ENCODE measurements at regions not wholly inside any gene's neighbourhood (a gene's known extent, or its start where the extent isn't known, plus 50 kb on each side); places are given as distances from the start of the nearest gene placed in this dataset.

- Histone ChIP-seq H3K9me1 (ENCODE audit: control insufficient read depth, extremely low read depth, insufficient read depth, low read length) (no peaks in the 10 kb centered on the region), H2AFZ (ENCODE audit: control insufficient read depth, low read length) (no peak overlapping the region), H4K20me1 (ENCODE audit: control insufficient read depth, extremely low read depth, insufficient read depth, low read length) (no peaks in the 10 kb centered on the region), H3K36me3 (ENCODE audit: control insufficient read depth in 2 of 2, extremely low read depth in 1 of 2, insufficient read depth in 2 of 2, low read length in 2 of 2) (no peaks in the 10 kb centered on the region), H3K9me3 (ENCODE audit: control insufficient read depth, low read depth, low read length) (no peaks in the 10 kb centered on the region), H3K27me3 (ENCODE audit: control insufficient read depth, extremely low read depth, insufficient read depth, low read length) (peaks cover 3% of the 10 kb centered on the region), H3K4me3 (ENCODE audit: control insufficient read depth in 2 of 3, extremely low read depth in 1 of 3, insufficient read depth in 2 of 3, low read depth in 1 of 3, low read length in 3 of 3) (no peak overlapping the region), H3K9ac (ENCODE audit: control insufficient read depth, extremely low read depth, insufficient read depth, low read length) (no peak overlapping the region), H3K4me2 (ENCODE audit: control insufficient read depth, extremely low read depth, insufficient read depth, low read depth, low read length) (no peak overlapping the region), H3K27ac (ENCODE audit: control insufficient read depth, insufficient read depth, low read length) (no peak overlapping the region), H3K4me1 (ENCODE audit: control insufficient read depth, extremely low read depth, insufficient read depth, low read length) (no peaks in the 10 kb centered on the region), H3K79me2 (ENCODE audit: control insufficient read depth, insufficient read depth, low read length) (no peaks in the 10 kb centered on the region)
- FAIRE-seq (no peak), DNase-seq (ENCODE audit: low read depth, low spot score) (no peak)
- TF ChIP-seq CTCF (optimal IDR thresholded peaks at IDR 0.05 in 1 of 3, IDR thresholded peaks at IDR 0.05 in 1 of 3, conservative IDR thresholded peaks at IDR 0.05 in 1 of 3; ENCODE audit: extremely low read depth in 1 of 3, insufficient read depth in 2 of 3, low read length in 3 of 3) (no peak), EZH2 (IDR thresholded peaks at IDR 0.05; ENCODE audit: low read length) (no peak)
- dilution Hi-C loops (cut with MboI; ENCODE audit: extremely low pct_ligation_motif_present, low sequenced_read_pairs): no loop called here
Measured at GRCh38 chrX:39601231-39602177, 496.3 kb downstream of the BCOR start.

- Histone ChIP-seq H3K4me3 (ENCODE audit: control insufficient read depth in 2 of 3, extremely low read depth in 1 of 3, insufficient read depth in 2 of 3, low read depth in 1 of 3, low read length in 3 of 3) (no peak overlapping the region), H3K9ac (ENCODE audit: control insufficient read depth, extremely low read depth, insufficient read depth, low read length) (no peak overlapping the region), H3K36me3 (ENCODE audit: control insufficient read depth in 2 of 2, extremely low read depth in 1 of 2, insufficient read depth in 2 of 2, low read length in 2 of 2) (no peaks in the 10 kb centered on the region), H3K9me1 (ENCODE audit: control insufficient read depth, extremely low read depth, insufficient read depth, low read length) (no peaks in the 10 kb centered on the region), H2AFZ (ENCODE audit: control insufficient read depth, low read length) (no peak overlapping the region), H3K27ac (ENCODE audit: control insufficient read depth, insufficient read depth, low read length) (no peak overlapping the region), H3K4me1 (ENCODE audit: control insufficient read depth, extremely low read depth, insufficient read depth, low read length) (no peaks in the 10 kb centered on the region), H3K79me2 (ENCODE audit: control insufficient read depth, insufficient read depth, low read length) (no peaks in the 10 kb centered on the region), H3K4me2 (ENCODE audit: control insufficient read depth, extremely low read depth, insufficient read depth, low read depth, low read length) (no peak overlapping the region), H3K27me3 (ENCODE audit: control insufficient read depth, extremely low read depth, insufficient read depth, low read length) (peaks cover 3% of the 10 kb centered on the region), H3K9me3 (ENCODE audit: control insufficient read depth, low read depth, low read length) (no peaks in the 10 kb centered on the region), H4K20me1 (ENCODE audit: control insufficient read depth, extremely low read depth, insufficient read depth, low read length) (no peaks in the 10 kb centered on the region)
- no peak for DNase-seq (ENCODE audit: low read depth, low spot score)
- dilution Hi-C loops (cut with MboI; ENCODE audit: extremely low pct_ligation_motif_present, low sequenced_read_pairs): no loop called here
- no peak for FAIRE-seq
- TF ChIP-seq EZH2 (IDR thresholded peaks at IDR 0.05; ENCODE audit: low read length): no peak
- no peak for TF ChIP-seq CTCF (optimal IDR thresholded peaks at IDR 0.05 in 1 of 3, IDR thresholded peaks at IDR 0.05 in 1 of 3, conservative IDR thresholded peaks at IDR 0.05 in 1 of 3; ENCODE audit: extremely low read depth in 1 of 3, insufficient read depth in 2 of 3, low read length in 3 of 3)
Measured at GRCh38 chrX:39602195-39602594, 495.6 kb downstream of the BCOR start.

Data from keratinocyte (primary cell).